GM18951 (cell line): ENCODE measurements at regions not wholly inside any gene's neighbourhood (a gene's known extent, or its start where the extent isn't known, plus 50 kb on each side); places are given as distances from the start of the nearest gene placed in this dataset.

ENCODE experiments used
- POLR2A ChIP-seq: IDR thresholded peaks from 4 replicates; pipeline ENCODE4 v1.6.1; 2011; ENCODE audit warnings: mild to moderate bottlenecking; ENCODE audit not compliant: insufficient read length, insufficient read depth; ENCODE audit errors: extremely low read depth
- in situ Hi-C: fragments of 300-500 bp; cut with MboI; formaldehyde crosslinking; loops from one replicate; pipeline ENCODE4 v1.12.0; 2022; ENCODE audit warnings: low sequenced_read_pairs, mixed read lengths, inconsistent platforms; ENCODE audit not compliant: unreplicated experiment

DNA sequence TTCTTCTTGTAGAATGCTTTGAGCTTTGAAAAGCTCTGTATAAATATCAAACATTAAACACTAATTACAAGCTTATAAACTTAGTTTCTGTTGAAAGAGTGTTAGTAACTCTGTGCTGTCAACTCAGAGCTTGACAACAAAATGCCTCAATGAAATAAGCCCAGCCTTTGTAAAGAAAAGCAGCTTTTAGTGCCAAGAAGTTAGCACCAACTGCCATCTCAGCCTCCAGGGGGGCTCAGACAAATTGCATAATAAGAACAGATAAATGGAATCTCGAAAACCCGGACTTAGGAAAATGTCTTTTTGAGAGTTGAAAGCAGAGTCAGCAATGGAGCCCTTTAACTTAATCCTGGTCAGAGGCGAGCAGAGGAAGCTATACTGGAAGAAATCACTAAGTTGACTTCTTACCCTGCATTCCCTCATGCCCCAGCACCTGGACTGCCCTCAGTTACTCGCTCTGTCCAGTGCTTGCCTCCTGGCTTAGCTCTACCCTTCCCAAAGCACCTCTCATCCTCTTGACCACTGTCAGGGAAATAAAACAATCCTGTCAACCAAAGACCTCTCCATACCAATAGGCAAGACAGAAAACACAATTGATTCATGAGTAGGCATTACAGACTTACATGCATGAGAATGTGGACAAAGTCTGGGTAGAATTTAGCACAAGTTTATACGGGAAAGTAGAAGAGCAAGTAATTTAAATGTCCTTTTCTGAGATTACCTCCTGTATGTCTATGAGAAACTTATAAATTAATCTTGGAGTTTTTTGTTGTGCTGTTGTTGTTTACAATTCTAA, 352.7 kb downstream of the ZNF608 start:
- in situ Hi-C loops: no loop called here
- no peak for TF ChIP-seq POLR2A

DNA sequence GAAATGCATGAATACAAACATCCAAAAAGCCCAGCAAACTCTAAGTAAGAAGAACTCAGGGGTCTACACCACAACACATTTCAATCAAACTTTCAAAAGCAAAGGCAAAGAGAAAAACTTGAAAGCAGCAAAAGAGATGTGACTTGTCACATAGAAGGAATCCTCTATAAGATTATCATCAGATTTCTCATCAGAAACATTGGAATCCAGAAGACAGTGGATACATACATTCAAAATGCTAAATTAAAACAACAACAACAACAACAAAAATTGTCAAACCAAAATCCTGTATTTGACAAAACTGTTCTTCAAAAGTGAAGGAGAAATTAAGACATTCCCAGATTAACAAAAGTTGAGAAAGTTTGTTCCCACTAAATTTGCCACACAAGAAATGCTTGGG, 362.7 kb downstream of the ZNF608 start:
- no peak for TF ChIP-seq POLR2A
- in situ Hi-C loops: no loop called here

DNA sequence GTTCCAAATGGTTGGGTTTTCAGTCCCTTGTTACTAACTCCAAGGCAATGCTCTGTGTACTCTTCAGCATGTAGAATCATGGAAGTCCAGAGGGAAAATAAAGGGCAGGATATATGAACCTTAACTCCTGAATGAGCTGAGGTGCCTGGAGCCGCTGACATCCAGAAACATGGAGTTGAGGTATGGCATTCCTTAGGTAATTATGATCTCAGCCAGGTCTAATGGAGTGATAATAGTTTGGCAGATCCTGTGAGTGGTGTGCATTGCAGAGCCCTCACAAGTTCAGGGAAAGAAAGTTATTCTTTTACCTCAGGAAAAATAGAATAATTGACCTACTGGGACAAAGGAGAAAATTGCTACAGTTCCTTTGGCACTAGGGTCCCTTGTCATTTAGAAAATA, 369.1 kb downstream of the ZNF608 start:
- TF ChIP-seq POLR2A: no peak
- in situ Hi-C loops: no loop called here

DNA sequence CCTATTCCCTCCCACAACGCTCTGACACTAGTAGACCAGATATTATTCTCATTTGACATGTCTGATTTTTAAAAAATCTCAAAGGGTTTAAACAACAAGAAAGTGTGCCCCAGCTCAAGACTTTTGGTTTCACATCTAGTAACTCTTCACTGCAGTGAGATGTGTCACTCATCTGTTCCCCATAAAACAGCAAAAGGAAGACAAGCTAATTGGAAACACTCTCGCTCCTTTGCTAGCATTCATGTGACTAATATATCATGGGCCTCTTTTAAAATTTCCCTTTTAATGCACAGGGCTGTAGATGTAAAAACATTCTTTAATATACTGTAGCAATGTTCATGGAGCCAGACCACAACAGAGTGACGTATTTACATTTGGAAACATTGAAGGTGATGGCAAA, 372.6 kb downstream of the ZNF608 start:
- no peak for TF ChIP-seq POLR2A

DNA sequence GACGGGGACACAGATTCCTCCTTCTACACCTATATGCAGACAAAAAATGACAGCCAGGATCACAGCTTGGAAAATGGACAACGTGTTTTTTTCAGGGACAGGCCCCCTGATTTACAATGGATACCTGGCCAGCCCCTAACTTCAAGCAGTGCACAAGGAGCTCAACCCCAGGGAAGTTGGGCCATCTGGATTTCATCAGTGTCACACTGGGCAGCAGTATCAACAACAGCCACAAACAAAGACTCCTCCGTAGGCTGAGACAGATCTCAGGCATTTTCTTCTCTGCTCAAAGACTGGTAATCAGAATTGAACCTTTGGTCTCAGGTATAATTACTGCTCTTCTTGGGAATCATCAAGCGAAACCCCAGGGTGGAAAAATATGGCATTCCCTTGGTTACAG, 374.0 kb downstream of the ZNF608 start:
- in situ Hi-C loops: no loop called here

More for the DNA sequence above, 372.6 kb downstream of the ZNF608 start:
- in situ Hi-C loops: no loop called here

DNA sequence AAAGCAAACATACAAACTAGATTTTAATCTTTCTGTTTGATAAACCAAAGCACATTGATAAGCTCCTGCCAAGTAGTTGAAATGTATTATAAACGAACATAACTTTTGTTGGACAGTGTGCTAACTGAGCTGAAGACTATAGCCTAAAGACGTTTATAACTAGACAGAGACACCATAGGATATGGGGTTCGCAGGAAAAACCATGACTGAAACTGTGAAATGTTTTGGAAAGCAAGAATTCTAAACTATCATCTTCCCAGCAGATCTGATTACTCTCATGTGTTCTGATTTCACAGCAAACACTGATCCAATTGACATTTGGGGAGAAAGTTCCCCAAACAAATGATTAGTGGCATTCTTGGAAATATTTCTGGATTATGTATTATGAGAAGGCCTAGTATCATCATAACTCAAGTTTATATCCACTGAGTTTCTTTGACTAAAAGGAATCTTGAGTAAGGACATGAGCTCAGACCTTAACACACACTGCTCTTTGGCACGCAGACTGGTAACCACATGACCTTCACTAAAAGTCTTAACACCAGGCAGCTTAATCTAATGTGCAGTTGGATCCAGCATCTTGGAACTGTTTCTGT, 375.2 kb downstream of the ZNF608 start:
- in situ Hi-C loops: no loop called here
- TF ChIP-seq POLR2A: no peak

More for the DNA sequence above, 374.0 kb downstream of the ZNF608 start:
- no peak for TF ChIP-seq POLR2A

DNA sequence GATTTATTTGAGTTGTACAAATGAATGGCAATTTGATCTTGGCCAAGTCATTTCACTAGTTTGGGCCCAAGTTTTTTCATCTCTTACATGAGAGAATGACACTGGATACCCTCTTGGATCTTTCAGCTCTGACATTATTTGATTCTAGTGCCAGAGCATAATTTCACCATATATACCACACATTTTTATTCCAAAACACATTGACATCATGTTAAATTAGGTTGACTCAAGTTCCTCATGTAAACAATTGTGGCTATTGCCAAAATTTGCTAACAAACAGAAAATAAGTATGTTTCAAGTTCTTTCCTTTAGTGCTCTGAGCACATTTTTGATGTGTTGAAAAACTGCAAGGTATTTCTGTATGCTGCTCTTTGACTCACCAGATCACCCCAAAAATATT, 375.8 kb downstream of the ZNF608 start:
- no peak for TF ChIP-seq POLR2A
- in situ Hi-C loops: no loop called here

DNA sequence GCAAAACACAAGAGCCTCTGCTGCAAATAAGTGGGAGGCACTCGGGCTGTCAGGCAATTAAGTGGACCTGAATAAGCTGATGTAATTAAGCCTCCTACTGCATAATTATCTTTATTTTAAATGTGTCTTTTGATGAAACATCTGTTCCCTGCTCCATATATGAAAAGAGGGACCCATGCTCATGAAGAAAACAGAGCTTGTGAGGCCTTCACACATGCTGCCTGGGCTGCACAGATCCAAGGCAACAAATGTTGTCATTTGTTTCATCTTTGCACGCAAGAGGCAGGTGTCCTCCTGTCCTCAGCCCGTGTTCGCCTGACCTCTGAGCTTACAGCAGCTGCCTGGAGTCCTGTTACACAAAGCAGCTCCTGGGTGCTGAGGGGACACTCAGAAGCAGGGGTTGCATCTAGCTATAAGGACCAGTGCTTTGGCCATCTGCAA, 381.1 kb downstream of the ZNF608 start:
- TF ChIP-seq POLR2A: no peak
- in situ Hi-C loops: no loop called here

DNA sequence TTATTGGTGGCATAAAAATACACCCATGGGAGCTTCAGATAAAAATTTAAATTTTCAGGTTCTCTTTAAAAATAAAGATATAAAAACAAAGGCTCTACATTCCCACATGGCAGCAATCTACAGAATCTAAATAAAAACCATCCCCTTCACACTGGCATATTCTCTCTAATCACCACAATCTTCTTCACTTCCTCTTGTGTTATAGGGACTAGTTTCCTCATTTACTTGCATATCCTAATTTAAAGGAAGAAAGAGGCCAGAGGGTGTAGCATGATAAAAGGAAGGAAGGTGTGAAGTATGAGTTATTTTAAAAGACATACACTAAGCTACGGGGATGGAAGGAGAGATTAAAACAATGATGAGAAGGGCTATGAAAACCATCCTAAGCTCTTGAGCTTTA, 390.5 kb downstream of the ZNF608 start:
- in situ Hi-C loops: no loop called here
- TF ChIP-seq POLR2A: no peak

DNA sequence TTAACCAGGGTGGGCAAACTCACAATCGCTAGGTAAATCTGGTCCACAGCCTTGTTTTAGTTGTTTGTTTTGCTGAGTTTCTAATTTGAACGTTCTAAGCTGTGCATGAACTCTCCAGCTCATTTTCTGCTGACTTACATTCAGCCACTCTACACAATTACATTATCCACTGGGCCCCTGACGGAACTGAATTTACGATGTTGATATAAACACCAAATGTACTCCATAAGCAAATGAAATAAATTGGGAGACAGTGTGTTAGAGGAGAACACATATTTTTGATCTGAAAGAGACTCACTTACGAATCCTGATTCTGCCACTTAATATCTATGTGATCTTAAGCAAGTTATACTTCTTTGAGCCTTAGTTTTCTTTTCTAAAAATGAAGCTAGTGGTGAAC, 393.4 kb downstream of the ZNF608 start:
- in situ Hi-C loops: no loop called here
- TF ChIP-seq POLR2A: no peak

DNA sequence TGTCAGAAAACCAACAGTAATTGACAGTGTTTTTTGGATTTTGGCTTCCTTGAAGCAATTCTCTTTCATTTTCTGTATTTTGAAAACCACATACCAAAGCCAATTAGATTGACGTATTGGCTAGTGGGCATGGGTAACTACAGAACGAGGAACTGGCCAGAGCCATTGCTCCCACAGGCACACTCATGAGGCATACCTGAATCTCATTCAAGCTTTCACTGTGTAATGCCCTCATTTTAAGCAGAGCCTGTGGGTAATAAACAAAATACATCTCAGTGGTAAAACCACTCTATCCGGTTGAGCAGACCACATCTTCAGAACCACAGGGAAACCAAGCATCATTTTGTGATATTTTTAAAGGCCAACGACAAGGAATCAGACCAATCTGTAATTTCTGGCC, 394.1 kb downstream of the ZNF608 start:
- in situ Hi-C loops: no loop called here

DNA sequence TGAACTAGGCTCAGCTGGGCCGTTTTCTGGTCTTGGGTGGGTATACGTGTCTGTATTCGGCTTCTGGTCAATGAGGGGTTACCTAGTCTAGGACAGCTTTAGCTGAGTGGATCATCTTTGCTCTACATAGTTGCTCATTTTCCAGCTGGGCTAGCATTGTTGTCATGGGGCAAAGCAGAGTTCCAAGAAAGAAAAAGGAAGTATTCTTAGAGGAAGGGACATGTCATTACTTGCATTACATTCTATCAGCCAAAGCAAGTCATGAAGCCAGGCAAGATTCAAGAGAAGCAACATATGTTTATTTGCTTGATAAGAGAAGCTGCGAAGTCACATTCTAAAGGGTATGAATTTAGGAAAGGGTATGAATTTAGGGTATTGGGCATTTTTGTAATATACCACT, 396.5 kb downstream of the ZNF608 start:
- TF ChIP-seq POLR2A: no peak
- in situ Hi-C loops: no loop called here

More for the DNA sequence above, 394.1 kb downstream of the ZNF608 start:
- TF ChIP-seq POLR2A: no peak

DNA sequence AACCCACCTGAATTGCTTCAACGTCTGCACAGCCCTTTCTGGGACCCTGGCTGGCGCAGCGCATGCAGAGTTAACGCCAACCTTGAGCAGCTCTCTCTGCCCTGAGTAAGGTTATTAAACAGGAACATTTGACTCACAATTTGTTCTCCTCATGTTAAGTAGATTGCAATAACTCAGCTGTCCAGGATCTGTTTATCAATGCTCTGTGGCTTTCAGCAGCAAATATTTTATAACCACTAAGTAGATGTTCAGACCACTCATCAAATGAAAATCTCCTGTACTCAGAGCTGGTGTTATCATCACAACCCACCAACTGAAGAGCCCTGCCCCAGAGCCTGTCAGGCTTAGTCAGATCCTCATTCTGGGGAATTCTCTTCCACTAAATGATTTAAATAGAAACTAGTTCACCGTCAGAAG, 403.0 kb downstream of the ZNF608 start:
- no peak for TF ChIP-seq POLR2A
- in situ Hi-C loops: no loop called here

DNA sequence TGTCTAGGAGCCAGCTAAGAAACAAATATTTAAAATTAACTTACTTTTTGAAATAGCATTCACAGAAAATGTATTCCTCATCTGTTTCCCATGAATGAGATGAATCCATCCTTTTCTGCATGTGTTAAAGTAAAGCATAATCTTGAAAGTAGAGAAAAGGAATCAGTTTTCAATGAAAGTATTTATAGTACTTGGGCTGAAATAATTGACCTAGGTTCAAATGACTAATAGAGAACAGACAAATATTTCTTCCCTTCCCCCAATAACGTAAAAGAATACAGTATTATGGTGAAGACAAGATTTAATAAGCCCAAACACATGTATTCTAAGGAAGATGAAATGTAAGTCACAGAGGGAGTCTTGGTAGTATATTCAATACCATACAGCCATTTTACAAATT, 403.5 kb downstream of the ZNF608 start:
- no peak for TF ChIP-seq POLR2A
- in situ Hi-C loops: no loop called here
